ENCODE measurements at regions not wholly inside any gene's neighbourhood (a gene's known extent, or its start where the extent isn't known, plus 50 kb on each side); places are given as distances from the start of the nearest gene placed in this dataset.
"Not testable (repeated sequence)": the region's sequence is repeated elsewhere in the genome, so short reads cannot be mapped to it uniquely, and the experiment has no call there.

GRCh38 chr4:75338352-75338880 lies 175.8 kb downstream of the RCHY1 start:
- no peak for DNase-seq (ENCODE audit: low spot score)
- in situ Hi-C loops (cut with MboI; ENCODE audit: low sequenced_read_pairs, unreplicated experiment): no loop called here

GRCh38 chr4:75327804-75328512 lies 186.2 kb downstream of the RCHY1 start:
- in situ Hi-C loops (cut with MboI; ENCODE audit: low sequenced_read_pairs, unreplicated experiment): no loop called here
- no peak for DNase-seq (ENCODE audit: low spot score)
- no peak for TF ChIP-seq CTCF (IDR thresholded peaks at IDR 0.05; ENCODE audit: borderline replicate concordance, control extremely low read depth, extremely low read depth, insufficient read depth, missing control alignments)

More at GRCh38 chr4:75338352-75338880, 175.8 kb downstream of the RCHY1 start:
- TF ChIP-seq CTCF (IDR thresholded peaks at IDR 0.05; ENCODE audit: borderline replicate concordance, control extremely low read depth, extremely low read depth, insufficient read depth, missing control alignments): no peak

- DNase-seq (ENCODE audit: low spot score): no peak
- in situ Hi-C loops (cut with MboI; ENCODE audit: low sequenced_read_pairs, unreplicated experiment): no loop called here
- no peak for TF ChIP-seq CTCF (IDR thresholded peaks at IDR 0.05; ENCODE audit: borderline replicate concordance, control extremely low read depth, extremely low read depth, insufficient read depth, missing control alignments)
Observed at GRCh38 chr4:75325318-75325979, 188.8 kb downstream of the RCHY1 start.

- no peak for DNase-seq (ENCODE audit: low spot score)
- TF ChIP-seq CTCF (IDR thresholded peaks at IDR 0.05; ENCODE audit: borderline replicate concordance, control extremely low read depth, extremely low read depth, insufficient read depth, missing control alignments): no peak
- in situ Hi-C loops (cut with MboI; ENCODE audit: low sequenced_read_pairs, unreplicated experiment): no loop called here
Observed at GRCh38 chr4:75321484-75321883, 192.7 kb downstream of the RCHY1 start.

GRCh38 chr4:75317641-75318040 lies 196.6 kb downstream of the RCHY1 start:
- in situ Hi-C loops (cut with MboI; ENCODE audit: low sequenced_read_pairs, unreplicated experiment); DNase-seq (ENCODE audit: low spot score): not testable (repeated sequence)

GRCh38 chr4:75308049-75308448 lies 206.2 kb downstream of the RCHY1 start:
- no peak for DNase-seq (ENCODE audit: low spot score)
- in situ Hi-C loops (cut with MboI; ENCODE audit: low sequenced_read_pairs, unreplicated experiment): no loop called here
- no peak for TF ChIP-seq CTCF (IDR thresholded peaks at IDR 0.05; ENCODE audit: borderline replicate concordance, control extremely low read depth, extremely low read depth, insufficient read depth, missing control alignments)

- no peak for TF ChIP-seq CTCF (IDR thresholded peaks at IDR 0.05; ENCODE audit: borderline replicate concordance, control extremely low read depth, extremely low read depth, insufficient read depth, missing control alignments)
- no peak for DNase-seq (ENCODE audit: low spot score)
- in situ Hi-C loops (cut with MboI; ENCODE audit: low sequenced_read_pairs, unreplicated experiment): no loop called here
Observed at GRCh38 chr4:75306506-75306905, 207.7 kb downstream of the RCHY1 start.
